Body of pancreas (tissue), 4 donors: ENCODE measurements at regions not wholly inside any gene's neighbourhood (a gene's known extent, or its start where the extent isn't known, plus 50 kb on each side); places are given as distances from the start of the nearest gene placed in this dataset.

Experiments used
- ATAC-seq: fragments of 150-250 bp; one replicate; pipeline ENCODE4 v1.9.1; 2016
- DNase-seq, 4 donors: peaks; one replicate each; pipeline ENCODE4 v3.0.0-alpha.2; 2019
- H3K27ac ChIP-seq, 4 donors: fragments of 200-600 bp; sonication (generic); 1 replicate in 3 of 4; 2 replicates in 1 of 4; pipeline versions ENCODE4 v1.5.1 to v1.6.1; 2016 to 2019; ENCODE audit warnings: mild to moderate bottlenecking in 1 of 4, mixed read lengths in 1 of 4, moderate library complexity in 1 of 4
- H3K27me3 ChIP-seq, 2 donors: fragments of 200-600 bp; sonication (generic); one replicate each; pipeline ENCODE4 v1.6.0; 2016; ENCODE audit warnings: mild to moderate bottlenecking in 1 of 2
- H3K36me3 ChIP-seq, 2 donors: fragments of 200-600 bp; sonication (generic); replicated peaks in 1 of 2; 2 replicates each; pipeline ENCODE4 v1.5.1; 2016; ENCODE audit warnings: low read depth in 2 of 2; ENCODE audit not compliant: insufficient read depth in 1 of 2
- H3K4me1 ChIP-seq: fragments of 200-600 bp; sonication (generic); one replicate; pipeline ENCODE4 v1.6.0; 2016
- H3K4me3 ChIP-seq, 2 donors: fragments of 200-600 bp; sonication (generic); 1 replicate in 1 of 2; 2 replicates in 1 of 2; pipeline ENCODE4 v1.5.1; 2016 to 2019
- H3K9me3 ChIP-seq, 3 donors: fragments of 200-600 bp; sonication (generic); 1 replicate in 2 of 3; 2 replicates in 1 of 3; pipeline ENCODE4 v1.5.1; 2016
- CTCF ChIP-seq, 7 experiments: fragments of 450-650 bp in 4 of 7; fragments of 200-600 bp in 3 of 7; sonication (generic) in 3 of 7; IDR thresholded peaks; one replicate each; pipeline ENCODE4 v1.5.1; 2016 to 2019; ENCODE audit warnings: antibody characterized with exemption in 7 of 7
- POLR2A ChIP-seq, 3 donors: fragments of 450-650 bp; IDR thresholded peaks; one replicate each; pipeline ENCODE4 v1.6.1; 2016; ENCODE audit warnings: antibody characterized with exemption in 3 of 3, mild to moderate bottlenecking in 2 of 3
- WGBS, 2 donors: methylation state at CpG; one replicate each; pipeline ENCODE4 v1.1.5; 2017; 5-methylcytosine and 5-hydroxymethylcytosine counted together
- intact Hi-C: fragments of 100-400 bp; cut with DNase I; formaldehyde crosslinking; loops from one replicate; pipeline ENCODE4 v1.15.1; 2023

GRCh38 chr13:31588893-31589292 lies 150.4 kb upstream of the RXFP2 start:
- WGBS, 2 donors: 20 to 50% methylated on average over 1 of the region's 1 CpG
- intact Hi-C loops: no loop called here
- H3K9me3 ChIP-seq: peaks cover 0 to 5% (median 0%) of the 10 kb centered on the region in 3 donors
- no peaks in the 10 kb centered on the region for H3K27me3 ChIP-seq
- H3K4me1 ChIP-seq: no peaks in the 10 kb centered on the region
- ATAC-seq (no peak), DNase-seq (no peak)
- H3K36me3 ChIP-seq: no peaks in the 10 kb centered on the region
- H3K4me3 ChIP-seq: no peak overlapping the region
- H3K27ac ChIP-seq: no peak overlapping the region
- TF ChIP-seq POLR2A (IDR thresholded peaks at IDR 0.05) (no peak), CTCF (IDR thresholded peaks at IDR 0.05) (no peak)

- 16 to 24% methylated on average over 4 of the region's 4 CpGs for WGBS, 2 donors
- intact Hi-C loops: no loop called here
- H3K9me3 ChIP-seq: no peaks in the 10 kb centered on the region
- H3K4me1 ChIP-seq: no peaks in the 10 kb centered on the region
- no peaks in the 10 kb centered on the region for H3K27me3 ChIP-seq
- DNase-seq (no peak), ATAC-seq (no peak)
- H3K4me3 ChIP-seq: no peak overlapping the region
- TF ChIP-seq CTCF (IDR thresholded peaks at IDR 0.05) (no peak), POLR2A (IDR thresholded peaks at IDR 0.05) (no peak)
- H3K27ac ChIP-seq: no peak overlapping the region
- H3K36me3 ChIP-seq: no peaks in the 10 kb centered on the region
Measured at GRCh38 chr13:31591642-31592233, 147.6 kb upstream of the RXFP2 start.

- Histone ChIP-seq H3K4me1 (no peaks in the 10 kb centered on the region), H3K27me3 (no peaks in the 10 kb centered on the region), H3K9me3 (no peaks in the 10 kb centered on the region), H3K4me3 (no peak overlapping the region), H3K27ac (no peak overlapping the region), H3K36me3 (no peaks in the 10 kb centered on the region)
- ATAC-seq (no peak), DNase-seq (no peak)
- 83 to 86% methylated on average over 5 of the region's 5 CpGs for WGBS, 2 donors
- intact Hi-C loops: no loop called here
- TF ChIP-seq CTCF (IDR thresholded peaks at IDR 0.05): no peak
- no peak for TF ChIP-seq POLR2A (IDR thresholded peaks at IDR 0.05)
Measured at GRCh38 chr13:31594056-31594455, 145.3 kb upstream of the RXFP2 start.

- intact Hi-C loops: no loop called here
- H3K9me3 ChIP-seq: no peaks in the 10 kb centered on the region
- no peaks in the 10 kb centered on the region for H3K27me3 ChIP-seq
Measured at GRCh38 chr13:31595563-31595962, 143.8 kb upstream of the RXFP2 start.

More at GRCh38 chr13:31595563-31595962, 143.8 kb upstream of the RXFP2 start:
- TF ChIP-seq CTCF (IDR thresholded peaks at IDR 0.05) (no peak), POLR2A (IDR thresholded peaks at IDR 0.05) (no peak)
- 61 to 68% methylated on average over 2 of the region's 2 CpGs for WGBS, 2 donors
- DNase-seq: no peak
- Histone ChIP-seq H3K4me1 (no peaks in the 10 kb centered on the region), H3K4me3 (no peak overlapping the region), H3K27ac (no peak overlapping the region), H3K36me3 (no peaks in the 10 kb centered on the region)
- no peak for ATAC-seq
